H1 (cell line): ENCODE measurements at regions not wholly inside any gene's neighbourhood (a gene's known extent, or its start where the extent isn't known, plus 50 kb on each side); places are given as distances from the start of the nearest gene placed in this dataset.
A peak's percentile ranks its signal among the peaks of the same experiment; 100 is the strongest.

Experiments used
- CTCF ChIA-PET: fragments of 300-600 bp; sonication (Branson Sonifier 250); formaldehyde crosslinking; loops from one replicate; lab custom pipeline; 2021; ENCODE audit not compliant: partially characterized antibody; lab: Charles Lee
- POLR2A ChIA-PET: fragments of 300-600 bp; sonication (Branson Sonifier 250); formaldehyde crosslinking; loops from one replicate; lab custom pipeline; 2021; ENCODE audit warnings: inconsistent platforms; ENCODE audit not compliant: partially characterized antibody; lab: Charles Lee
- DNase-seq, 2 experiments: peaks; one replicate each; pipeline versions ENCODE4 v3.0.0 to v3.0.0-alpha.2; 2010 to 2022; ENCODE audit warnings: low spot score in 2 of 2, low read depth in 1 of 2, mixed read lengths in 1 of 2
- FAIRE-seq: peaks from 2 replicates; lab custom pipeline; 2011; peaks lifted over from hg19 to GRCh38; lab: Jason Lieb, UNC
- H2AFZ ChIP-seq: 2 replicates; pipeline ENCODE4 v1.8.1; 2012; ENCODE audit warnings: low read length, inconsistent platforms
- H2AK5ac ChIP-seq: 2 replicates; pipeline ENCODE4 v1.6.1; 2013; ENCODE audit warnings: low read depth, low read length
- H2BK120ac ChIP-seq: replicated peaks from 2 replicates; pipeline ENCODE3; 2013; ENCODE audit warnings: low read depth, low read length, inconsistent platforms
- H2BK12ac ChIP-seq: 2 replicates; pipeline ENCODE4 v1.6.1; 2013; ENCODE audit warnings: low read depth, low read length
- H2BK15ac ChIP-seq: 2 replicates; pipeline ENCODE4 v1.6.1; 2013; ENCODE audit warnings: low read length
- H2BK20ac ChIP-seq: 2 replicates; pipeline ENCODE4 v1.6.1; 2013; ENCODE audit warnings: low read length
- H2BK5ac ChIP-seq: 2 replicates; pipeline ENCODE4 v1.6.1; 2013; ENCODE audit warnings: low read depth, low read length
- H3K14ac ChIP-seq: 2 replicates; pipeline ENCODE4 v1.6.1; 2013; ENCODE audit warnings: inconsistent platforms; ENCODE audit not compliant: insufficient read length
- H3K18ac ChIP-seq: 2 replicates; pipeline ENCODE4 v1.6.1; 2013; ENCODE audit warnings: low read length; ENCODE audit errors: extremely low read depth
- H3K23ac ChIP-seq: 2 replicates; pipeline ENCODE4 v1.6.1; 2013; ENCODE audit warnings: inconsistent platforms; ENCODE audit not compliant: insufficient read length
- H3K23me2 ChIP-seq: 2 replicates; pipeline ENCODE4 v1.6.1; 2013; ENCODE audit warnings: low read depth, low read length
- H3K27ac ChIP-seq: 2 replicates; pipeline ENCODE4 v1.6.1; 2011; ENCODE audit warnings: low read depth, low read length, inconsistent platforms
- H3K27me3 ChIP-seq, 4 experiments: replicated peaks in 1 of 4; 1 replicate in 1 of 4; 2 replicates in 3 of 4; pipeline versions ENCODE4 v1.6.1 to v1.8.1; 2011 to 2013; ENCODE audit warnings: low read length in 3 of 4, mild to moderate bottlenecking in 3 of 4, inconsistent platforms in 2 of 4, mixed read lengths in 2 of 4, moderate library complexity in 1 of 4; ENCODE audit not compliant: control insufficient read depth in 3 of 4, insufficient read depth in 3 of 4; ENCODE audit errors: extremely low read depth in 1 of 4
- H3K36me3 ChIP-seq, 4 experiments: 2 replicates each; pipeline versions ENCODE4 v1.6.1 to v1.8.1; 2011 to 2013; ENCODE audit warnings: mild to moderate bottlenecking in 4 of 4, low read length in 3 of 4, moderate library complexity in 2 of 4, control low read depth in 1 of 4, inconsistent platforms in 1 of 4; ENCODE audit not compliant: insufficient read depth in 4 of 4, control insufficient read depth in 2 of 4
- H3K4ac ChIP-seq: replicated peaks from 2 replicates; pipeline ENCODE3; 2013; ENCODE audit warnings: low read length, low read depth, mixed read lengths, inconsistent platforms; ENCODE audit not compliant: insufficient read length
- H3K4me1 ChIP-seq, 4 experiments: replicated peaks in 1 of 4; 1 replicate in 1 of 4; 2 replicates in 3 of 4; pipeline versions ENCODE4 v1.6.1 to v1.8.1; 2011 to 2013; ENCODE audit warnings: low read length in 3 of 4, inconsistent platforms in 2 of 4, mixed read lengths in 1 of 4; ENCODE audit not compliant: insufficient read depth in 4 of 4, control insufficient read depth in 3 of 4
- H3K4me2 ChIP-seq, 2 experiments: 2 replicates each; pipeline versions ENCODE4 v1.6.1 to v1.8.1; 2011 to 2013; ENCODE audit warnings: low read depth in 2 of 2, low read length in 2 of 2, control low read depth in 1 of 2, inconsistent platforms in 1 of 2, mild to moderate bottlenecking in 1 of 2; ENCODE audit not compliant: insufficient read depth in 1 of 2
- H3K4me3 ChIP-seq, 4 experiments: fragments of 200-600, 300-600 bp in 1 of 4; sonication (generic), shearing (Covaris generic), sonication (Bioruptor Twin) in 1 of 4; 2 replicates each; pipeline versions ENCODE4 v1.5.1 to v1.8.1; 2011 to 2016; ENCODE audit warnings: low read length in 4 of 4, low read depth in 3 of 4, control low read depth in 2 of 4, inconsistent platforms in 2 of 4, mild to moderate bottlenecking in 2 of 4, mixed read lengths in 1 of 4, moderate library complexity in 1 of 4; ENCODE audit not compliant: insufficient read depth in 2 of 4; ENCODE audit errors: extremely low read depth in 1 of 4
- H3K56ac ChIP-seq: replicated peaks from 2 replicates; pipeline ENCODE3; 2013; ENCODE audit warnings: low read depth, mild to moderate bottlenecking, mixed read lengths, low read length, inconsistent platforms; ENCODE audit not compliant: insufficient read length
- H3K79me1 ChIP-seq: 2 replicates; pipeline ENCODE4 v1.6.1; 2013; ENCODE audit warnings: low read depth, low read length, control low read depth
- H3K79me2 ChIP-seq, 2 experiments: 2 replicates each; pipeline versions ENCODE4 v1.6.1 to v1.8.1; 2012 to 2013; ENCODE audit warnings: low read length in 2 of 2, mild to moderate bottlenecking in 2 of 2, inconsistent platforms in 1 of 2; ENCODE audit not compliant: insufficient read depth in 2 of 2, control insufficient read depth in 1 of 2
- H3K9ac ChIP-seq, 4 experiments: replicated peaks in 1 of 4; 1 replicate in 1 of 4; 2 replicates in 3 of 4; pipeline versions ENCODE4 v1.6.1 to v1.8.1; 2011 to 2013; ENCODE audit warnings: low read depth in 3 of 4, low read length in 3 of 4, control low read depth in 2 of 4, mild to moderate bottlenecking in 2 of 4, moderate library complexity in 2 of 4, inconsistent platforms in 1 of 4; ENCODE audit errors: extremely low read depth in 1 of 4
- H3K9me3 ChIP-seq, 2 experiments: 2 replicates each; pipeline versions ENCODE4 v1.6.1 to v1.8.1; 2012 to 2013; ENCODE audit warnings: mild to moderate bottlenecking in 2 of 2, moderate library complexity in 2 of 2, control low read depth in 1 of 2, inconsistent platforms in 1 of 2, low read depth in 1 of 2, low read length in 1 of 2, mixed read lengths in 1 of 2; ENCODE audit not compliant: insufficient read depth in 2 of 2
- H4K20me1 ChIP-seq, 2 experiments: replicated peaks in 1 of 2; 2 replicates each; pipeline versions ENCODE3 to v1.8.1; 2011 to 2013; ENCODE audit warnings: inconsistent platforms in 2 of 2, low read length in 2 of 2, mild to moderate bottlenecking in 1 of 2; ENCODE audit not compliant: insufficient read depth in 2 of 2, control insufficient read depth in 1 of 2
- H4K5ac ChIP-seq: 2 replicates; pipeline ENCODE4 v1.6.1; 2013; ENCODE audit warnings: low read length, low read depth, mixed read lengths, inconsistent platforms; ENCODE audit not compliant: insufficient read length
- H4K8ac ChIP-seq: 2 replicates; pipeline ENCODE4 v1.8.0; 2013; ENCODE audit warnings: mild to moderate bottlenecking, moderate library complexity, low read length, inconsistent platforms; ENCODE audit not compliant: insufficient read depth; ENCODE audit errors: extremely low read depth
- H4K91ac ChIP-seq: replicated peaks from 2 replicates; pipeline ENCODE3; 2013; ENCODE audit warnings: low read length, mixed read lengths, inconsistent platforms; ENCODE audit not compliant: insufficient read length
- CHD2 ChIP-seq: IDR thresholded peaks from 2 replicates; pipeline ENCODE4 v1.6.1; 2012; ENCODE audit warnings: low read length, improper control_type of control experiment
- CTBP2 ChIP-seq: IDR thresholded peaks from 2 replicates; pipeline ENCODE4 v1.7.0; 2011; ENCODE audit warnings: borderline replicate concordance, mild to moderate bottlenecking, moderate library complexity, mixed read lengths, low read length; ENCODE audit not compliant: insufficient read depth, insufficient read length
- CTCF ChIP-seq, 3 experiments: IDR thresholded peaks; 1 replicate in 2 of 3; 2 replicates in 1 of 3; pipeline versions ENCODE4 v1.5.1 to v1.6.1; 2011; ENCODE audit warnings: low read length in 3 of 3, mild to moderate bottlenecking in 3 of 3, inconsistent platforms in 2 of 3, low read depth in 1 of 3, moderate library complexity in 1 of 3; ENCODE audit not compliant: insufficient read depth in 1 of 3; ENCODE audit errors: control extremely low read depth in 1 of 3
- E2F6 ChIP-seq: IDR thresholded peaks from 2 replicates; pipeline ENCODE4 v1.6.1; 2012; ENCODE audit warnings: inconsistent platforms
- HDAC2 ChIP-seq, 2 experiments: fragments of 300-600 bp in 1 of 2; sonication (generic) in 1 of 2; IDR thresholded peaks; 2 replicates each; pipeline ENCODE4 v1.6.1; 2011 to 2012; ENCODE audit warnings: low read depth in 2 of 2, low read length in 2 of 2, mild to moderate bottlenecking in 2 of 2, moderate library complexity in 2 of 2, borderline replicate concordance in 1 of 2, inconsistent platforms in 1 of 2
- MAFK ChIP-seq: IDR thresholded peaks from 2 replicates; pipeline ENCODE4 v1.6.1; 2012; ENCODE audit warnings: low read depth, mild to moderate bottlenecking, improper control_type of control experiment, low read length
- MAX ChIP-seq: IDR thresholded peaks from 2 replicates; pipeline ENCODE4 v1.6.1; 2012; ENCODE audit warnings: inconsistent platforms
- RAD21 ChIP-seq, 2 experiments: IDR thresholded peaks in 1 of 2; conservative IDR thresholded peaks in 1 of 2; 2 replicates each; pipeline ENCODE4 v1.6.1; 2011; ENCODE audit warnings: low read depth in 2 of 2, low read length in 2 of 2, improper control_type of control experiment in 1 of 2, inconsistent platforms in 1 of 2, mild to moderate bottlenecking in 1 of 2, moderate library complexity in 1 of 2
- SUZ12 ChIP-seq: fragments of 200-600 bp; sonication (generic); IDR thresholded peaks from 2 replicates; pipeline ENCODE4 v1.6.1; 2012; ENCODE audit warnings: mild to moderate bottlenecking, inconsistent platforms, low read length, moderate library complexity, mixed read lengths
- TAF1 ChIP-seq: IDR thresholded peaks from 2 replicates; pipeline ENCODE4 v1.6.1; 2011; ENCODE audit warnings: mild to moderate bottlenecking, low read depth, low read length
- WGBS, 2 experiments: shearing (Covaris generic) in 1 of 2; methylation state at CpG; one replicate each; pipeline versions ENCODE4 v1.1.6 to v1.1.7; 2013 to 2015; ENCODE audit warnings: low lambda C conversion rate in 2 of 2, mixed read lengths in 2 of 2, inconsistent platforms in 1 of 2, low coverage in 1 of 2, missing lambda C conversion rate in 1 of 2; ENCODE audit not compliant: insufficient replicate concordance in 2 of 2, insufficient coverage in 1 of 2, insufficient read length in 1 of 2; ENCODE audit errors: extremely low coverage in 1 of 2, missing lambda C conversion rate in 1 of 2; 5-methylcytosine and 5-hydroxymethylcytosine counted together

GRCh38 chr3:181948286-181948685, 236.6 kb downstream of the SOX2 start:
- H2BK120ac ChIP-seq = no peak overlapping the region
- TF ChIP-seq CTBP2 (no peak), RAD21 (IDR thresholded peaks at IDR 0.05 in 1 of 2, conservative IDR thresholded peaks at IDR 0.05 in 1 of 2; ENCODE audit: low read depth in 2 of 2, low read length in 2 of 2) (peak; percentile 77 to 81), HDAC2 (IDR thresholded peaks at IDR 0.05; ENCODE audit: borderline replicate concordance in 1 of 2, low read depth in 2 of 2, low read length in 2 of 2) (0 out of 4 replicates have a peak, but pooled peaks of 1 of the 2 experiments have one; percentile 16), MAFK (no peak), TAF1 (no peak), MAX (no peak), CHD2 (no peak), E2F6 (no peak), CTCF (IDR thresholded peaks at IDR 0.05; ENCODE audit: control extremely low read depth in 1 of 3, insufficient read depth in 1 of 3, low read depth in 1 of 3, low read length in 3 of 3) (peak; percentile 37 to 54 (median 50)), SUZ12 (no peak)
- H3K27me3 ChIP-seq = no peaks in the 10 kb centered on the region
- H3K36me3 ChIP-seq = no peaks in the 10 kb centered on the region
- H4K20me1 ChIP-seq = no peaks in the 10 kb centered on the region
- H3K4me1 ChIP-seq = peaks cover 0 to 5% (median 3%) of the 10 kb centered on the region in 4 experiments; a peak in 4 of 7 replicates
- no peaks in the 10 kb centered on the region for H3K79me1 ChIP-seq
- no peaks in the 10 kb centered on the region for H3K79me2 ChIP-seq
- no peak overlapping the region for H3K4ac ChIP-seq
- H2BK15ac ChIP-seq = no peak overlapping the region
- no peak overlapping the region for H3K23ac ChIP-seq
- H3K27ac ChIP-seq = no peak overlapping the region
- no peak overlapping the region for H2AFZ ChIP-seq
- no peak overlapping the region for H3K4me3 ChIP-seq
- H3K56ac ChIP-seq = no peak overlapping the region
- no peak overlapping the region for H4K5ac ChIP-seq
- H4K91ac ChIP-seq = no peak overlapping the region
- ChIA-PET CTCF (interaction anchor here (0.7 to 1.5 kb wide), 7 partner anchors 33 to 768 kb away, joined by 3 to 4 read pairs (median 3); no protein-coding TSS in a partner anchor), POLR2A (no interaction called here)
- no peaks in the 10 kb centered on the region; the same call in 1 of the 2 replicates for H3K23me2 ChIP-seq
- H3K9me3 ChIP-seq = no peaks in the 10 kb centered on the region
- H4K8ac ChIP-seq = no peak overlapping the region
- H3K4me2 ChIP-seq = no peak overlapping the region
- H3K18ac ChIP-seq = no peak overlapping the region
- no peak overlapping the region for H3K14ac ChIP-seq
- no peak overlapping the region for H2BK12ac ChIP-seq
- no peak overlapping the region for H3K9ac ChIP-seq
- WGBS, 2 experiments = 22% methylated on average over 2 of the region's 2 CpGs; no CpG with 5 or more reads in 1 of the 2 experiments
- H2BK5ac ChIP-seq = no peak overlapping the region
- H2BK20ac ChIP-seq = no peak overlapping the region
- DNase-seq = no peak
- no peak for FAIRE-seq
- H2AK5ac ChIP-seq = no peak overlapping the region
